ENCODE measurements at regions not wholly inside any gene's neighbourhood (a gene's known extent, or its start where the extent isn't known, plus 50 kb on each side); places are given as distances from the start of the nearest gene placed in this dataset.

DNA sequence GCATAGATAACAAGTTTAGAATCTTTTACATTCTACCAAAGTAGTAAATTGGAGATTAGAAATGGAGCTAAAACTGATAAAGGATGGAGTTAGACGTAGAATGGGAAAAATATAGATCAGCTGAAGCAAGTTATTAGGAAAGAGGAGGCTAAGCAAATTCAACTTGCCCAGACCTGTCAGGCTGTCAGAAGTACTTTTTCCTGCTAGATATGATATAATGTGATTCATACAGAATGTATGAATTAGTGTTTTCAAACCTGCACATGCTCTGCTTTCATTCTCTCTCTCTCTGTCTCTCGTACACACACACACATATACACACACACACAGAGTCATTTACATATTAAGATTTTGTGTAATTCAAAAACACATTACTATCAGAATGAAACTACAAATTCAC, 133.2 kb upstream of the HDGFL1 start:
- 93% methylated on average over 2 of the region's 2 CpGs for WGBS
- Histone ChIP-seq H3K9me3 (ENCODE audit: control insufficient read depth, low read length) (no peaks in the 10 kb centered on the region), H3K4me3 (ENCODE audit: low read length) (no peak overlapping the region), H3K27me3 (ENCODE audit: control insufficient read depth, insufficient read depth) (no peaks in the 10 kb centered on the region), H3K4me1 (ENCODE audit: control insufficient read depth, insufficient read depth, low read length) (no peaks in the 10 kb centered on the region), H3K27ac (ENCODE audit: low read length) (no peak overlapping the region)
- ATAC-seq (no peak), DNase-seq (no peak)
- intact Hi-C loops (cut with DNase I): no loop called here

- WGBS: 95% methylated on average over 1 of the region's 1 CpG
- no peak overlapping the region for H3K4me3 ChIP-seq (ENCODE audit: low read length)
- intact Hi-C loops (cut with DNase I): no loop called here
- no peak for DNase-seq
- no peaks in the 10 kb centered on the region for H3K4me1 ChIP-seq (ENCODE audit: control insufficient read depth, insufficient read depth, low read length)
- no peaks in the 10 kb centered on the region for H3K27me3 ChIP-seq (ENCODE audit: control insufficient read depth, insufficient read depth)
- no peak for ATAC-seq
- H3K27ac ChIP-seq (ENCODE audit: low read length): no peak overlapping the region
- H3K9me3 ChIP-seq (ENCODE audit: control insufficient read depth, low read length): no peaks in the 10 kb centered on the region
Observed at GRCh38 chr6:22437665-22438064, 131.7 kb upstream of the HDGFL1 start.

- DNase-seq: no peak
- Histone ChIP-seq H3K4me3 (ENCODE audit: low read length) (no peak overlapping the region), H3K9me3 (ENCODE audit: control insufficient read depth, low read length) (no peaks in the 10 kb centered on the region), H3K27me3 (ENCODE audit: control insufficient read depth, insufficient read depth) (no peaks in the 10 kb centered on the region), H3K27ac (ENCODE audit: low read length) (no peak overlapping the region), H3K4me1 (ENCODE audit: control insufficient read depth, insufficient read depth, low read length) (peaks cover 7% of the 10 kb centered on the region)
- ATAC-seq: peak; percentile 46 to 64
- intact Hi-C loops (cut with DNase I): no loop called here
- 47% methylated on average over 1 of the region's 1 CpG for WGBS
Observed at GRCh38 chr6:22442826-22443225, 126.5 kb upstream of the HDGFL1 start.

DNA sequence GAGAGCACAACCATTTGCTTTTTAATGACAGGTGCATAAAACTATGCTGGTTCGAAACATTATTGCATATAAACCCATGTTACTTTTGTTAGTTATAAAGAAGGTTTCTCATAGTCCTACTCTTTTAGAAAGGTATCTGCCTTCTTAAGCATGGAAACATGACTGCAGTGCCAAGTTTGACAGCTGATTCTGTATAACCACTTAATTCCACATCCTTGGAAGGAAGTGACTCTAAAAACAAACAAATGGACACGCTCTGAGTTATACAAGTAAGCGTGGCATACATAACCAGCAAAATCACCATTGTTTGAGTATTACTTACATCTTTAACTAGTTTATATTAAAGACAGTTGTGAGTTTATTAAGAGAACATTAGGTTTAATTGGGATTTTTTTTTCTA, 125.0 kb upstream of the HDGFL1 start:
- H3K4me3 ChIP-seq (ENCODE audit: low read length): no peak overlapping the region
- intact Hi-C loops (cut with DNase I): no loop called here
- H3K4me1 ChIP-seq (ENCODE audit: control insufficient read depth, insufficient read depth, low read length): peaks cover 7% of the 10 kb centered on the region
- DNase-seq (no peak), ATAC-seq (peak in 1 of 2 donors; percentile 42)
- 69% methylated on average over 3 of the region's 3 CpGs for WGBS
- H3K27me3 ChIP-seq (ENCODE audit: control insufficient read depth, insufficient read depth): no peaks in the 10 kb centered on the region
- no peaks in the 10 kb centered on the region for H3K9me3 ChIP-seq (ENCODE audit: control insufficient read depth, low read length)
- no peak overlapping the region for H3K27ac ChIP-seq (ENCODE audit: low read length)

- intact Hi-C loops (cut with DNase I): no loop called here
- no peaks in the 10 kb centered on the region for H3K9me3 ChIP-seq (ENCODE audit: control insufficient read depth, low read length)
- no peak for ATAC-seq
- no peak overlapping the region for H3K27ac ChIP-seq (ENCODE audit: low read length)
- no peak for DNase-seq
- no peaks in the 10 kb centered on the region for H3K27me3 ChIP-seq (ENCODE audit: control insufficient read depth, insufficient read depth)
- 69% methylated on average over 2 of the region's 2 CpGs for WGBS
- H3K4me1 ChIP-seq (ENCODE audit: control insufficient read depth, insufficient read depth, low read length): peaks cover 7% of the 10 kb centered on the region
- H3K4me3 ChIP-seq (ENCODE audit: low read length): no peak overlapping the region
Observed at GRCh38 chr6:22445946-22446345, 123.4 kb upstream of the HDGFL1 start.

- DNase-seq: peak; percentile 35 to 66 (median 56)
- Histone ChIP-seq H3K9me3 (ENCODE audit: control insufficient read depth, low read length) (no peaks in the 10 kb centered on the region), H3K27me3 (ENCODE audit: control insufficient read depth, insufficient read depth) (no peaks in the 10 kb centered on the region), H3K4me1 (ENCODE audit: control insufficient read depth, insufficient read depth, low read length) (peaks cover 7% of the 10 kb centered on the region), H3K27ac (ENCODE audit: low read length) (no peak overlapping the region), H3K4me3 (ENCODE audit: low read length) (no peak overlapping the region)
- intact Hi-C loops (cut with DNase I): no loop called here
- WGBS: 36% methylated on average over 16 of the region's 16 CpGs
- peak; percentile 79 to 93 for ATAC-seq
Observed at GRCh38 chr6:22447249-22448196, 121.8 kb upstream of the HDGFL1 start.

DNA sequence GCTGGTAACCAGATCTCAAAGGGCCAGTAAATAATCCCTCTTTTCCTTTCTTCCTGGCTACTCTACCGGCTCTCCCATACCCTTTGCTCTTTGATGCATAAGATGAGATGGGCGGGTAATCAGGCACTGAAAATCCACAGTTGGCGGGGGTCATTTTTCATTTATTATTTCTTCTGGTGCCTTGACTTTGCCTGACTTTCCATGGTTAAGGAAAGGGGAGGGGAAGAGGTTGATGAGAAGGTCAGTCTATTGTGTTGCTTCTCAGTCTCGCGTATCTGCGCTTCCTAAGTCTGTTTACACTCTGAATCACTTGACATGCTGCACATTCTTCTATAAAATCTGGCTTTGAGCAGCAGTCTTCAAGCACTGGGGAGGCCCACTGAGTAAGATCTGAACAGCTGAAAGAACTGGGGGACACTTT, 121.1 kb upstream of the HDGFL1 start:
- no peaks in the 10 kb centered on the region for H3K9me3 ChIP-seq (ENCODE audit: control insufficient read depth, low read length)
- no peak overlapping the region for H3K27ac ChIP-seq (ENCODE audit: low read length)
- peak; percentile 76 to 92 for ATAC-seq
- WGBS: 53% methylated on average over 6 of the region's 6 CpGs
- DNase-seq: no peak
- peaks cover 7% of the 10 kb centered on the region for H3K4me1 ChIP-seq (ENCODE audit: control insufficient read depth, insufficient read depth, low read length)
- H3K4me3 ChIP-seq (ENCODE audit: low read length): no peak overlapping the region
- intact Hi-C loops (cut with DNase I): no loop called here
- H3K27me3 ChIP-seq (ENCODE audit: control insufficient read depth, insufficient read depth): no peaks in the 10 kb centered on the region

DNA sequence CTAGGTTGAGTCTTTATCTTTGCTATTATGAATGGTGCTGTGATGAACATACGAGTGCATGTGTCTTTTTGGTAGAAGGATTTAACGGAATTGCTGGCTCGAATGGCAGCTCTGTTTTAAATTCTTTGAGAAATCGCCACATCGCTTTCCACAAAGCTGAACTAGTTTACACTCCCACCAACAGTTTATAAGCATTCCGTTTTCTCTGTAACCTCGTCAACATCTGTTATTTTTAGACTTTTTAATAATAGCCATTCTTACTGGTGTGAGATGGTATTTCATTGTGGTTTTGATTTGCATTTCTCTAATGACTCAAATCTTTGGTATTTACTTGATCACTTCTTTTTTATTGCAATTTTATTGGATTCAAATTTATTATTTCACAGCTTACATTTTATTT, 117.4 kb upstream of the HDGFL1 start:
- Histone ChIP-seq H3K27me3 (ENCODE audit: control insufficient read depth, insufficient read depth) (no peaks in the 10 kb centered on the region), H3K4me1 (ENCODE audit: control insufficient read depth, insufficient read depth, low read length) (peaks cover 3% of the 10 kb centered on the region), H3K4me3 (ENCODE audit: low read length) (no peak overlapping the region), H3K9me3 (ENCODE audit: control insufficient read depth, low read length) (no peaks in the 10 kb centered on the region), H3K27ac (ENCODE audit: low read length) (no peak overlapping the region)
- DNase-seq: no peak
- intact Hi-C loops (cut with DNase I): no loop called here
- WGBS: 87% methylated on average over 7 of the region's 7 CpGs
- no peak for ATAC-seq

GRCh38 chr6:22455378-22455777, 114.0 kb upstream of the HDGFL1 start:
- no peak overlapping the region for H3K4me3 ChIP-seq (ENCODE audit: low read length)
- WGBS: 97% methylated on average over 1 of the region's 1 CpG
- H3K9me3 ChIP-seq (ENCODE audit: control insufficient read depth, low read length): no peaks in the 10 kb centered on the region
- no peaks in the 10 kb centered on the region for H3K4me1 ChIP-seq (ENCODE audit: control insufficient read depth, insufficient read depth, low read length)
- intact Hi-C loops (cut with DNase I): no loop called here
- H3K27me3 ChIP-seq (ENCODE audit: control insufficient read depth, insufficient read depth): no peaks in the 10 kb centered on the region
- DNase-seq (no peak), ATAC-seq (no peak)
- no peak overlapping the region for H3K27ac ChIP-seq (ENCODE audit: low read length)

- no peak overlapping the region for H3K27ac ChIP-seq (ENCODE audit: low read length)
- H3K4me3 ChIP-seq (ENCODE audit: low read length): no peak overlapping the region
- H3K4me1 ChIP-seq (ENCODE audit: control insufficient read depth, insufficient read depth, low read length): no peaks in the 10 kb centered on the region
- DNase-seq: no peak
- H3K27me3 ChIP-seq (ENCODE audit: control insufficient read depth, insufficient read depth): no peaks in the 10 kb centered on the region
- no peak for ATAC-seq
- H3K9me3 ChIP-seq (ENCODE audit: control insufficient read depth, low read length): no peaks in the 10 kb centered on the region
- intact Hi-C loops (cut with DNase I): no loop called here
- 83% methylated on average over 1 of the region's 1 CpG for WGBS
Observed at GRCh38 chr6:22457996-22458395, 111.4 kb upstream of the HDGFL1 start.

- intact Hi-C loops (cut with DNase I): no loop called here
- no peak overlapping the region for H3K4me3 ChIP-seq (ENCODE audit: low read length)
- ATAC-seq (no peak), DNase-seq (no peak)
- no peak overlapping the region for H3K27ac ChIP-seq (ENCODE audit: low read length)
- H3K4me1 ChIP-seq (ENCODE audit: control insufficient read depth, insufficient read depth, low read length): peaks cover 2% of the 10 kb centered on the region
- WGBS: 72% methylated on average over 4 of the region's 4 CpGs
- H3K27me3 ChIP-seq (ENCODE audit: control insufficient read depth, insufficient read depth): no peaks in the 10 kb centered on the region
- no peaks in the 10 kb centered on the region for H3K9me3 ChIP-seq (ENCODE audit: control insufficient read depth, low read length)
Observed at GRCh38 chr6:22466665-22467245, 102.6 kb upstream of the HDGFL1 start.

Data from right cardiac atrium (tissue), 5 donors.